ENCODE measurements at regions not wholly inside any gene's neighbourhood (a gene's known extent, or its start where the extent isn't known, plus 50 kb on each side); places are given as distances from the start of the nearest gene placed in this dataset.

- H3K27me3 Mint-ChIP-seq, result no peaks in the 10 kb centered on the region
- H3K9me3 Mint-ChIP-seq, result no peaks in the 10 kb centered on the region
- H3K36me3 Mint-ChIP-seq (ENCODE audit: low read depth), result no peaks in the 10 kb centered on the region
- ChIA-PET CTCF (no interaction called here), POLR2A (no interaction called here)
- DNase-seq, result no peak
- no peak overlapping the region for H3K4me3 Mint-ChIP-seq
- H3K27ac Mint-ChIP-seq, result no peak overlapping the region
- H3K4me1 Mint-ChIP-seq, result no peaks in the 10 kb centered on the region
Measured at GRCh38 chr2:106991866-106992265, 105.9 kb upstream of the ST6GAL2 start.

GRCh38 chr2:106995556-106995955, 109.6 kb upstream of the ST6GAL2 start:
- ChIA-PET CTCF (no interaction called here), POLR2A (no interaction called here)
- no peaks in the 10 kb centered on the region for H3K27me3 Mint-ChIP-seq
- H3K27ac Mint-ChIP-seq, result no peak overlapping the region
- no peaks in the 10 kb centered on the region for H3K36me3 Mint-ChIP-seq (ENCODE audit: low read depth)
- no peak for DNase-seq
- no peaks in the 10 kb centered on the region for H3K9me3 Mint-ChIP-seq
- no peak overlapping the region for H3K4me3 Mint-ChIP-seq
- H3K4me1 Mint-ChIP-seq, result no peaks in the 10 kb centered on the region

- DNase-seq, result no peak
- Mint-ChIP-seq H3K4me3 (no peak overlapping the region), H3K9me3 (no peaks in the 10 kb centered on the region), H3K27me3 (no peaks in the 10 kb centered on the region), H3K27ac (no peak overlapping the region), H3K36me3 (ENCODE audit: low read depth) (no peaks in the 10 kb centered on the region), H3K4me1 (no peaks in the 10 kb centered on the region)
- CTCF ChIA-PET, result no interaction called here
- POLR2A ChIA-PET, result no interaction called here
Measured at GRCh38 chr2:106996171-106996769, 110.3 kb upstream of the ST6GAL2 start.

- H3K36me3 Mint-ChIP-seq (ENCODE audit: low read depth), result no peaks in the 10 kb centered on the region
- ChIA-PET POLR2A (no interaction called here), CTCF (no interaction called here)
- H3K4me1 Mint-ChIP-seq, result no peaks in the 10 kb centered on the region
- H3K27ac Mint-ChIP-seq, result no peak overlapping the region
- DNase-seq, result no peak
- no peaks in the 10 kb centered on the region for H3K9me3 Mint-ChIP-seq
- H3K27me3 Mint-ChIP-seq, result no peaks in the 10 kb centered on the region
- no peak overlapping the region for H3K4me3 Mint-ChIP-seq
Measured at GRCh38 chr2:106997204-106997603, 111.2 kb upstream of the ST6GAL2 start.

- H3K36me3 Mint-ChIP-seq (ENCODE audit: low read depth), result no peaks in the 10 kb centered on the region
- no peak overlapping the region for H3K27ac Mint-ChIP-seq
- H3K4me1 Mint-ChIP-seq, result no peaks in the 10 kb centered on the region
- ChIA-PET POLR2A (no interaction called here), CTCF (no interaction called here)
- no peak for DNase-seq
- no peak overlapping the region for H3K4me3 Mint-ChIP-seq
- peaks cover 4% of the 10 kb centered on the region for H3K9me3 Mint-ChIP-seq
- H3K27me3 Mint-ChIP-seq, result no peaks in the 10 kb centered on the region
Measured at GRCh38 chr2:107001062-107001461, 115.1 kb upstream of the ST6GAL2 start.

- Mint-ChIP-seq H3K4me3 (no peak overlapping the region), H3K4me1 (no peaks in the 10 kb centered on the region), H3K36me3 (ENCODE audit: low read depth) (no peaks in the 10 kb centered on the region), H3K9me3 (peaks cover 4% of the 10 kb centered on the region), H3K27ac (no peak overlapping the region), H3K27me3 (no peaks in the 10 kb centered on the region)
- DNase-seq, result no peak
- CTCF ChIA-PET, result no interaction called here
- POLR2A ChIA-PET, result no interaction called here
Measured at GRCh38 chr2:107001551-107001950, 115.6 kb upstream of the ST6GAL2 start.

GRCh38 chr2:107001964-107002696, 116.2 kb upstream of the ST6GAL2 start:
- CTCF ChIA-PET, result no interaction called here
- no peak overlapping the region for H3K4me3 Mint-ChIP-seq
- H3K27ac Mint-ChIP-seq, result no peak overlapping the region
- no peak for DNase-seq
- H3K4me1 Mint-ChIP-seq, result no peaks in the 10 kb centered on the region
- H3K9me3 Mint-ChIP-seq, result peaks cover 6% of the 10 kb centered on the region
- H3K27me3 Mint-ChIP-seq, result no peaks in the 10 kb centered on the region
- POLR2A ChIA-PET, result no interaction called here
- no peaks in the 10 kb centered on the region for H3K36me3 Mint-ChIP-seq (ENCODE audit: low read depth)

- Mint-ChIP-seq H3K4me3 (no peak overlapping the region), H3K36me3 (ENCODE audit: low read depth) (no peaks in the 10 kb centered on the region), H3K27ac (no peak overlapping the region), H3K4me1 (no peaks in the 10 kb centered on the region), H3K9me3 (peaks cover 6% of the 10 kb centered on the region), H3K27me3 (no peaks in the 10 kb centered on the region)
- ChIA-PET CTCF (no interaction called here), POLR2A (no interaction called here)
- no peak for DNase-seq
Measured at GRCh38 chr2:107002735-107003134, 116.8 kb upstream of the ST6GAL2 start.

GRCh38 chr2:107005853-107006252, 119.9 kb upstream of the ST6GAL2 start:
- Mint-ChIP-seq H3K27me3 (no peaks in the 10 kb centered on the region), H3K4me1 (no peaks in the 10 kb centered on the region), H3K27ac (no peak overlapping the region), H3K36me3 (ENCODE audit: low read depth) (no peaks in the 10 kb centered on the region), H3K9me3 (peaks cover 6% of the 10 kb centered on the region), H3K4me3 (no peak overlapping the region)
- DNase-seq, result no peak
- CTCF ChIA-PET, result no interaction called here
- POLR2A ChIA-PET, result no interaction called here

- Mint-ChIP-seq H3K4me1 (no peaks in the 10 kb centered on the region), H3K27me3 (no peaks in the 10 kb centered on the region), H3K27ac (no peak overlapping the region), H3K4me3 (no peak overlapping the region), H3K9me3 (peaks cover 6% of the 10 kb centered on the region), H3K36me3 (ENCODE audit: low read depth) (no peaks in the 10 kb centered on the region)
- CTCF ChIA-PET, result no interaction called here
- POLR2A ChIA-PET, result no interaction called here
- DNase-seq, result no peak
Measured at GRCh38 chr2:107006836-107007235, 120.9 kb upstream of the ST6GAL2 start.

GRCh38 chr2:107007927-107008326, 122.0 kb upstream of the ST6GAL2 start:
- no peak overlapping the region for H3K4me3 Mint-ChIP-seq
- CTCF ChIA-PET, result no interaction called here
- no peaks in the 10 kb centered on the region for H3K27me3 Mint-ChIP-seq
- peaks cover 6% of the 10 kb centered on the region for H3K9me3 Mint-ChIP-seq
- no peak for DNase-seq
- no peaks in the 10 kb centered on the region for H3K36me3 Mint-ChIP-seq (ENCODE audit: low read depth)
- H3K4me1 Mint-ChIP-seq, result no peaks in the 10 kb centered on the region
- POLR2A ChIA-PET, result no interaction called here
- no peak overlapping the region for H3K27ac Mint-ChIP-seq

- H3K27me3 Mint-ChIP-seq, result no peaks in the 10 kb centered on the region
- peaks cover 6% of the 10 kb centered on the region for H3K9me3 Mint-ChIP-seq
- no peaks in the 10 kb centered on the region for H3K36me3 Mint-ChIP-seq (ENCODE audit: low read depth)
- CTCF ChIA-PET, result interaction anchor here (0.6 kb wide), 1 partner anchor 1824 kb away, joined by 6 read pairs; no protein-coding TSS in a partner anchor
- H3K4me3 Mint-ChIP-seq, result no peak overlapping the region
- no peak for DNase-seq
- POLR2A ChIA-PET, result no interaction called here
- no peak overlapping the region for H3K27ac Mint-ChIP-seq
- no peaks in the 10 kb centered on the region for H3K4me1 Mint-ChIP-seq
Measured at GRCh38 chr2:107008843-107009242, 122.9 kb upstream of the ST6GAL2 start.

GRCh38 chr2:107009275-107009674, 123.3 kb upstream of the ST6GAL2 start:
- ChIA-PET POLR2A (no interaction called here), CTCF (no interaction called here)
- Mint-ChIP-seq H3K36me3 (ENCODE audit: low read depth) (no peaks in the 10 kb centered on the region), H3K27me3 (no peaks in the 10 kb centered on the region), H3K4me3 (no peak overlapping the region), H3K9me3 (peaks cover 6% of the 10 kb centered on the region), H3K27ac (no peak overlapping the region), H3K4me1 (no peaks in the 10 kb centered on the region)
- no peak for DNase-seq

GRCh38 chr2:107012714-107013306, 126.8 kb upstream of the ST6GAL2 start:
- POLR2A ChIA-PET, result no interaction called here
- H3K9me3 Mint-ChIP-seq, result no peaks in the 10 kb centered on the region

More at GRCh38 chr2:107012714-107013306, 126.8 kb upstream of the ST6GAL2 start:
- Mint-ChIP-seq H3K36me3 (ENCODE audit: low read depth) (no peaks in the 10 kb centered on the region), H3K27ac (no peak overlapping the region), H3K4me1 (no peaks in the 10 kb centered on the region), H3K27me3 (no peaks in the 10 kb centered on the region), H3K4me3 (no peak overlapping the region)
- DNase-seq, result no peak
- CTCF ChIA-PET, result no interaction called here

Measured in activated CD4-positive, alpha-beta memory T cell treated with anti-CD3 and anti-CD28 coated beads, Interleukin-2, amount 10 ng/mL, durations not matched to agents 7 days and 5 days (primary cell).